GM12878 (cell line): ENCODE measurements at regions not wholly inside any gene's neighbourhood (a gene's known extent, or its start where the extent isn't known, plus 50 kb on each side); places are given as distances from the start of the nearest gene placed in this dataset.

ENCODE experiments used
- ATAC-seq: fragments of 200-7000 bp; cut with Tn5 transposase; 3 replicates; pipeline ENCODE4 v1.9.1; 2020; ENCODE audit warnings: mild to moderate bottlenecking, moderate library complexity
- BruUV-seq: library from RNA; stranded (reverse); fragments of 400-500 nt; replicated peaks from 2 replicates; lab custom pipeline; 2021; lab: Mats Ljungman, UMichigan
- CTCF ChIA-PET: fragments of 300-600 bp; sonication (Branson Sonifier 250); formaldehyde crosslinking; extraction: SDS; loops from one replicate; lab custom pipeline; 2021; ENCODE audit warnings: inconsistent platforms; lab: Yijun Ruan, JAX
- POLR2A ChIA-PET: fragments of 350-600 bp; formaldehyde crosslinking; extraction: SDS; loops from one replicate; lab custom pipeline; 2021; ENCODE audit warnings: inconsistent platforms; lab: Charles Lee
- RAD21 ChIA-PET: fragments of 300-600 bp; sonication (Branson Sonifier 250); formaldehyde crosslinking; loops from one replicate; lab custom pipeline; 2023; ENCODE audit warnings: antibody characterized with exemption; ENCODE audit not compliant: unreplicated experiment; lab: Charles Lee
- SMC1A ChIA-PET: fragments of 300-600 bp; sonication (Branson Sonifier 250); formaldehyde crosslinking; loops from one replicate; lab custom pipeline; 2023; ENCODE audit not compliant: unreplicated experiment, uncharacterized antibody; lab: Charles Lee
- DNase-seq: peaks from one replicate; pipeline ENCODE4 v3.0.0-alpha.2; 2011; ENCODE audit warnings: low read depth, low spot score
- FAIRE-seq: peaks from 3 replicates; lab custom pipeline; 2011; peaks lifted over from hg19 to GRCh38; lab: Jason Lieb, UNC
- H2AFZ ChIP-seq: 2 replicates; pipeline ENCODE4 v1.6.0; 2011; ENCODE audit warnings: low read depth, low read length, control low read depth; ENCODE audit not compliant: control insufficient read depth
- H3K27ac ChIP-seq: 2 replicates; pipeline ENCODE4 v1.5.1; 2011; ENCODE audit warnings: control low read depth; ENCODE audit not compliant: control insufficient read depth, insufficient read depth
- H3K27me3 ChIP-seq, 2 experiments: replicated peaks in 1 of 2; 2 replicates each; pipeline versions ENCODE4 v1.6.0 to v1.6.1; 2011; ENCODE audit warnings: low read length in 1 of 2; ENCODE audit not compliant: control insufficient read depth in 2 of 2, insufficient read depth in 2 of 2
- H3K36me3 ChIP-seq, 2 experiments: 2 replicates each; pipeline ENCODE4 v1.5.1; 2011; ENCODE audit warnings: low read length in 1 of 2; ENCODE audit not compliant: control insufficient read depth in 2 of 2, insufficient read depth in 2 of 2
- H3K4me1 ChIP-seq: 2 replicates; pipeline ENCODE4 v1.6.1; 2011; ENCODE audit warnings: mild to moderate bottlenecking, low read length, moderate library complexity, mixed read lengths; ENCODE audit not compliant: control insufficient read depth, insufficient read depth
- H3K4me2 ChIP-seq: 2 replicates; pipeline ENCODE4 v1.6.0; 2011; ENCODE audit warnings: control low read depth; ENCODE audit not compliant: control insufficient read depth, insufficient read depth
- H3K4me3 ChIP-seq: fragments of 200-600 bp; sonication (generic); 2 replicates; pipeline ENCODE4 v1.5.1; 2016
- H3K79me2 ChIP-seq: 2 replicates; pipeline ENCODE4 v1.6.0; 2011; ENCODE audit warnings: low read length; ENCODE audit not compliant: control insufficient read depth, insufficient read depth
- H3K9ac ChIP-seq: 2 replicates; pipeline ENCODE4 v1.8.0; 2011; ENCODE audit warnings: low read length, control low read depth, mixed read lengths; ENCODE audit not compliant: control insufficient read depth, insufficient read depth
- H3K9me3 ChIP-seq: replicated peaks from 3 replicates; pipeline ENCODE4 v1.5.1; 2011; ENCODE audit warnings: mild to moderate bottlenecking, low read length; ENCODE audit not compliant: control insufficient read depth, insufficient read depth
- H4K20me1 ChIP-seq: 2 replicates; pipeline ENCODE4 v1.6.0; 2011; ENCODE audit not compliant: control insufficient read depth, insufficient read depth
- BACH1 ChIP-seq: fragments of 450-650 bp; IDR thresholded peaks from 2 replicates; pipeline ENCODE4 v1.6.1; 2017; ENCODE audit warnings: mild to moderate bottlenecking, borderline replicate concordance
- BRCA1 ChIP-seq: IDR thresholded peaks from 2 replicates; pipeline ENCODE4 v1.6.1; 2011; ENCODE audit warnings: low read depth, low read length, improper control_type of control experiment
- CHD1 ChIP-seq: IDR thresholded peaks from 2 replicates; pipeline ENCODE4 v1.6.1; 2012; ENCODE audit warnings: low read depth, low read length, improper control_type of control experiment
- CTCF ChIP-seq, 3 experiments: IDR thresholded peaks in 2 of 3; conservative IDR thresholded peaks in 1 of 3; 2 replicates each; pipeline ENCODE4 v1.5.1; 2011; ENCODE audit warnings: low read depth in 3 of 3, low read length in 3 of 3, mild to moderate bottlenecking in 3 of 3, control low read depth in 2 of 3, moderate library complexity in 2 of 3, inconsistent platforms in 1 of 3, mixed read lengths in 1 of 3; ENCODE audit not compliant: control insufficient read depth in 2 of 3, insufficient read depth in 1 of 3; ENCODE audit errors: extremely low read depth in 1 of 3
- EED ChIP-seq: sonication (generic); IDR thresholded peaks from 2 replicates; pipeline ENCODE4 v1.6.1; 2016; ENCODE audit warnings: antibody characterized with exemption, low read depth
- HDAC6 ChIP-seq: fragments of 200-600 bp; sonication (generic); IDR thresholded peaks from one replicate; pipeline ENCODE4 v1.8.0; 2017; ENCODE audit warnings: antibody characterized with exemption; ENCODE audit not compliant: unreplicated experiment
- MYC ChIP-seq: IDR thresholded peaks from 2 replicates; pipeline ENCODE4 v1.6.1; 2011; ENCODE audit warnings: mild to moderate bottlenecking, low read length, moderate library complexity, inconsistent platforms; ENCODE audit not compliant: insufficient read depth, insufficient replicate concordance, insufficient read length, severe bottlenecking
- NFXL1 ChIP-seq: fragments of 450-650 bp; IDR thresholded peaks from 2 replicates; pipeline ENCODE4 v1.6.1; 2017; ENCODE audit warnings: antibody characterized with exemption, mild to moderate bottlenecking, borderline replicate concordance
- PML ChIP-seq: IDR thresholded peaks from 2 replicates; pipeline ENCODE4 v1.6.1; 2012; ENCODE audit warnings: low read length, inconsistent platforms
- RAD51 ChIP-seq: fragments of 450-650 bp; IDR thresholded peaks from 2 replicates; pipeline ENCODE4 v1.6.1; 2016; ENCODE audit warnings: moderate library complexity, mild to moderate bottlenecking, inconsistent platforms
- ZNF274 ChIP-seq: IDR thresholded peaks from one replicate; pipeline ENCODE4 v1.8.0; 2011; ENCODE audit not compliant: insufficient read length, insufficient read depth
- WGBS: methylation state at CpG from one replicate; pipeline ENCODE4 v1.1.6; 2016; ENCODE audit warnings: low lambda C conversion rate; ENCODE audit not compliant: insufficient replicate concordance, insufficient coverage; ENCODE audit errors: missing lambda C conversion rate; 5-methylcytosine and 5-hydroxymethylcytosine counted together
- in situ Hi-C: fragments of 300-500 bp; cut with MboI; formaldehyde crosslinking; loops from 9 replicates; pipeline ENCODE4 v1.14.3; 2018; ENCODE audit warnings: mixed read lengths
- intact Hi-C: fragments of 100-400 bp; cut with micrococcal nuclease; formaldehyde crosslinking; loops from one replicate; pipeline ENCODE4 v1.14.2; 2022; ENCODE audit not compliant: unreplicated experiment

- TF ChIP-seq BACH1 (no peak), ZNF274 (no peak), HDAC6 (no peak), PML (no peak), CHD1 (no peak), BRCA1 (no peak), CTCF (IDR thresholded peaks at IDR 0.05 in 2 of 3, conservative IDR thresholded peaks at IDR 0.05 in 1 of 3; ENCODE audit: control insufficient read depth in 2 of 3, extremely low read depth in 1 of 3, insufficient read depth in 1 of 3, low read depth in 3 of 3, low read length in 3 of 3) (no peak), MYC (no peak), EED (no peak), RAD51 (no peak), NFXL1 (no peak)
- TF ChIP-seq, all 136 proteins: peak for 0
- intact Hi-C loops (no loop called here), in situ Hi-C loops (no loop called here)
- Histone ChIP-seq H3K27ac (no peak overlapping the region), H3K4me3 (no peak overlapping the region), H3K4me1 (no peaks in the 10 kb centered on the region), H3K9ac (no peak overlapping the region), H3K9me3 (no peaks in the 10 kb centered on the region), H3K27me3 (no peaks in the 10 kb centered on the region; a peak in 1 of 4 replicates), H3K4me2 (no peak overlapping the region), H4K20me1 (no peaks in the 10 kb centered on the region; the same call in 1 of the 2 replicates), H3K79me2 (no peaks in the 10 kb centered on the region), H3K36me3 (no peaks in the 10 kb centered on the region), H2AFZ (no peak overlapping the region)
- ChIA-PET RAD21 (no interaction called here), POLR2A (no interaction called here), CTCF (no interaction called here), SMC1A (no interaction called here)
- 72% methylated on average over 5 of the region's 25 CpGs for WGBS
- DNase-seq (no peak), ATAC-seq (no peak), FAIRE-seq (no peak)
- no TSS peak for BruUV-seq
Measured at GRCh38 chr11:134524201-134524600, 112.2 kb upstream of the B3GAT1 start.
